Caco-2 (cell line): ENCODE measurements at regions not wholly inside any gene's neighbourhood (a gene's known extent, or its start where the extent isn't known, plus 50 kb on each side); places are given as distances from the start of the nearest gene placed in this dataset.

Experiments
- BruUV-seq: library from RNA; stranded (reverse); fragments of 400-500 nt; replicated peaks from 2 replicates; lab custom pipeline; 2021; lab: Mats Ljungman, UMichigan
- CTCF ChIA-PET: fragments of 300-600 bp; sonication (Branson Sonifier 250); formaldehyde crosslinking; loops from one replicate; lab custom pipeline; 2022; ENCODE audit warnings: antibody characterized with exemption; lab: Charles Lee
- POLR2A ChIA-PET: fragments of 300-600 bp; sonication (Branson Sonifier 250); formaldehyde crosslinking; loops from one replicate; lab custom pipeline; 2022; ENCODE audit warnings: antibody characterized with exemption; lab: Charles Lee
- DNase-seq, 2 experiments: peaks; one replicate each; pipeline versions ENCODE4 v3.0.0 to v3.0.0-alpha.2; 2020 to 2022
- H3K27me3 ChIP-seq: replicated peaks from 2 replicates; pipeline ENCODE4 v1.6.0; 2011; ENCODE audit warnings: low read length; ENCODE audit not compliant: control insufficient read depth, insufficient read depth
- H3K36me3 ChIP-seq: 2 replicates; pipeline ENCODE4 v1.5.1; 2011; ENCODE audit warnings: low read length; ENCODE audit not compliant: control insufficient read depth, insufficient read depth
- H3K4me1 ChIP-seq: fragments of 250-450 bp; sonication (Bioruptor Pico); 2 replicates; pipeline ENCODE4 v1.5.1; 2020; ENCODE audit warnings: mild to moderate bottlenecking
- H3K4me3 ChIP-seq: 2 replicates; pipeline ENCODE4 v1.5.1; 2011; ENCODE audit warnings: low read depth, mild to moderate bottlenecking, control low read depth, low read length
- H3K9me3 ChIP-seq: fragments of 250-450 bp; sonication (Bioruptor Pico); 2 replicates; pipeline ENCODE4 v1.5.1; 2020; ENCODE audit warnings: mild to moderate bottlenecking, moderate library complexity
- H3K27ac Mint-ChIP-seq: one replicate; pipeline ENCODE4 v1.8.0; 2022; ENCODE audit warnings: mixed read lengths; ENCODE audit not compliant: unreplicated experiment
- H3K27me3 Mint-ChIP-seq: one replicate; pipeline ENCODE4 v1.8.0; 2022; ENCODE audit warnings: mixed read lengths; ENCODE audit not compliant: insufficient read depth, unreplicated experiment
- H3K36me3 Mint-ChIP-seq: one replicate; pipeline ENCODE4 v1.8.0; 2022; ENCODE audit warnings: mild to moderate bottlenecking, mixed read lengths; ENCODE audit not compliant: insufficient read depth, unreplicated experiment
- H3K4me1 Mint-ChIP-seq: one replicate; pipeline ENCODE4 v1.8.0; 2022; ENCODE audit warnings: low read depth, mixed read lengths; ENCODE audit not compliant: unreplicated experiment
- H3K4me3 Mint-ChIP-seq: one replicate; pipeline ENCODE4 v1.8.0; 2022; ENCODE audit warnings: mild to moderate bottlenecking, moderate library complexity, mixed read lengths; ENCODE audit not compliant: unreplicated experiment
- H3K9me3 Mint-ChIP-seq: one replicate; pipeline ENCODE4 v1.8.0; 2022; ENCODE audit warnings: mixed read lengths; ENCODE audit not compliant: unreplicated experiment
- CTCF ChIP-seq, 2 experiments: fragments of 200-600 bp in 1 of 2; IDR thresholded peaks; 1 replicate in 1 of 2; 2 replicates in 1 of 2; pipeline versions ENCODE4 v1.5.1 to v1.8.0; 2011 to 2022; ENCODE audit warnings: antibody characterized with exemption in 1 of 2, control low read depth in 1 of 2, inconsistent platforms in 1 of 2, low read depth in 1 of 2, low read length in 1 of 2, mild to moderate bottlenecking in 1 of 2, moderate library complexity in 1 of 2; ENCODE audit not compliant: insufficient read depth in 1 of 2, severe bottlenecking in 1 of 2, unreplicated experiment in 1 of 2
- intact Hi-C: fragments of 100-400 bp; cut with micrococcal nuclease; formaldehyde crosslinking; loops from one replicate; pipeline ENCODE4 v1.10.0; 2022; ENCODE audit not compliant: unreplicated experiment

- Mint-ChIP-seq H3K9me3 (no peaks in the 10 kb centered on the region), H3K4me3 (no peak overlapping the region), H3K27me3 (peaks cover 2% of the 10 kb centered on the region), H3K4me1 (no peaks in the 10 kb centered on the region), H3K36me3 (no peaks in the 10 kb centered on the region), H3K27ac (no peak overlapping the region)
- H3K9me3 ChIP-seq = no peaks in the 10 kb centered on the region
- H3K4me3 ChIP-seq = no peak overlapping the region
- intact Hi-C loops = no loop called here
- H3K27me3 ChIP-seq = no peaks in the 10 kb centered on the region
- DNase-seq = no peak
- POLR2A ChIA-PET = no interaction called here
- no peaks in the 10 kb centered on the region for H3K4me1 ChIP-seq
- no peaks in the 10 kb centered on the region for H3K36me3 ChIP-seq
- no peak for TF ChIP-seq CTCF (IDR thresholded peaks at IDR 0.05; ENCODE audit: insufficient read depth in 1 of 2, low read depth in 1 of 2, low read length in 1 of 2, severe bottlenecking in 1 of 2, unreplicated experiment in 1 of 2)
- CTCF ChIA-PET = no interaction called here
- no TSS peak for BruUV-seq
Observed at GRCh38 chr5:20514145-20514544, 526.1 kb upstream of the CDH18 start.

GRCh38 chr5:20500546-20500945, 512.5 kb upstream of the CDH18 start:
- intact Hi-C loops = no loop called here
- Histone ChIP-seq H3K4me3 (no peak overlapping the region), H3K9me3 (no peaks in the 10 kb centered on the region), H3K4me1 (no peaks in the 10 kb centered on the region), H3K27me3 (no peaks in the 10 kb centered on the region), H3K36me3 (no peaks in the 10 kb centered on the region)
- Mint-ChIP-seq H3K4me1 (no peaks in the 10 kb centered on the region), H3K9me3 (no peaks in the 10 kb centered on the region), H3K36me3 (no peaks in the 10 kb centered on the region), H3K4me3 (no peak overlapping the region), H3K27ac (no peak overlapping the region), H3K27me3 (peaks cover 6% of the 10 kb centered on the region)
- no peak for DNase-seq
- CTCF ChIA-PET = no interaction called here
- no peak for TF ChIP-seq CTCF (IDR thresholded peaks at IDR 0.05; ENCODE audit: insufficient read depth in 1 of 2, low read depth in 1 of 2, low read length in 1 of 2, severe bottlenecking in 1 of 2, unreplicated experiment in 1 of 2)
- POLR2A ChIA-PET = no interaction called here
- no TSS peak for BruUV-seq

GRCh38 chr5:20498926-20499325, 510.9 kb upstream of the CDH18 start:
- no peaks in the 10 kb centered on the region for H3K4me1 Mint-ChIP-seq
- no peak for TF ChIP-seq CTCF (IDR thresholded peaks at IDR 0.05; ENCODE audit: insufficient read depth in 1 of 2, low read depth in 1 of 2, low read length in 1 of 2, severe bottlenecking in 1 of 2, unreplicated experiment in 1 of 2)
- Histone ChIP-seq H3K36me3 (no peaks in the 10 kb centered on the region), H3K4me3 (no peak overlapping the region), H3K27me3 (no peaks in the 10 kb centered on the region), H3K9me3 (no peaks in the 10 kb centered on the region), H3K4me1 (no peaks in the 10 kb centered on the region)
- H3K4me3 Mint-ChIP-seq = no peak overlapping the region
- no peak overlapping the region for H3K27ac Mint-ChIP-seq
- no peak for DNase-seq
- intact Hi-C loops = no loop called here
- ChIA-PET POLR2A (no interaction called here), CTCF (no interaction called here)
- no TSS peak for BruUV-seq
- H3K36me3 Mint-ChIP-seq = no peaks in the 10 kb centered on the region
- no peaks in the 10 kb centered on the region for H3K9me3 Mint-ChIP-seq
- peaks cover 6% of the 10 kb centered on the region for H3K27me3 Mint-ChIP-seq
